ENCODE measurements at regions not wholly inside any gene's neighbourhood (a gene's known extent, or its start where the extent isn't known, plus 50 kb on each side); places are given as distances from the start of the nearest gene placed in this dataset.

DNA sequence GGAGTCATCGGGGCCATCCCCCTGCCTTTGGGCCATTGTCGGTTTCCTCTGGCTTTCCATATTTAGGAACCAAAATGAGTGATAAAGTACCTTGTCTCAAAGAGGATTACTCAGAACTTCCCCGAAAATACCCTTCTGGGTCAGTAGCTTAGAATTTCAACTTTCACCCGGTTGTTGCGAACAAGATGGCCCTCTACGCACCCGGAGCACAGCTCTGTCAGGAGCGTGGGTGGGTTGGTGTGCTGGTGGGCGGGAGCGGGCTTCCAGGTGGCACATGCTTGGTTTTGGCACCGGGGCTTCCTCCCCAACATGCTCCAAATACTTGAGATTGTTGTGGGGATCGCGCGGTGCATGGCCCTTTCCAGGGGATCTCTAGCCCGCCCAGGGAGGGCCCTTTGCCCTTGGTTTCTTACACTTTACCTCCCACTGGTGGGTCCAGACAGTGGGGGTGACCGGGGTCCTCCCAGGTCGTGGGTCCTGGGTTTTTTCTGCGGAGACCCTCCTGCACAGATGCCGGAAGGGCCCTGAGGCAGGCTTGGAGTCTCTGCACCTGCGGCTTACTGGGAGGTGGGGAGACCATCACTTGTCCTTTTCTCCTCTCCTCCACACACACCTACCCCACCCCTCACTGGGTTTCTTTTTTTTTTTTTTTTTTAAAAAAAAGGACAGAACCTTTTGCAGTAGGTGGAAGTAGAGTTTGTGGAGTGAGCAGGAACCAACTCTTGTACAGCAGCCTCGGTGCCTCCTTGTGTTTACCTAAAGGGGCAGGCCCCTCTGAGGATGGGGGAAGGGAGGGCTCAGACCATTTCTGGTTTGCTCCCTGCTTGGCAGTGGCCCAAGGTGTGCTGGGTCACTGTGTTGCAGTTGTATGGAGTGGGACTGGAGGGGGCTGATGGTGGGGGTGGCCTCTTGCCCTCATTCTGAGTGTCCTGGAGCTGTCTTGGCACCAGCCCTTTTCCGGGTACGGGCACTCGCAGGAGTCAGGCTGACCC lies 142.1 kb downstream of the SEC14L1 start (continued):
- TF ChIP-seq POGZ (CRISPR knock-in tag; IDR thresholded peaks at IDR 0.05): no peak
- TF ChIP-seq, protein P1, sequence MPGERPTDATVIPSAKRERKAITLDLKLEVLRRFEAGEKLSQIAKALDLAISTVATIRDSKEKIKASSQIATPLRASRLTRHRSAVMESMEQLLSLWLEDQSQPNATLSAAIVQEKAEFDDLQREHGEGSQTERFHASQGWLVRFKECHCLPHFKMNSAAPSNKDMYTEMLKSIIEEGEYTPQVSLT (CRISPR knock-in tag; IDR thresholded peaks at IDR 0.05; ENCODE audit: borderline replicate concordance, low read depth): no peak
- no peak for TF ChIP-seq ELF1 (CRISPR knock-in tag; IDR thresholded peaks at IDR 0.05)
- TF ChIP-seq, protein P2, sequence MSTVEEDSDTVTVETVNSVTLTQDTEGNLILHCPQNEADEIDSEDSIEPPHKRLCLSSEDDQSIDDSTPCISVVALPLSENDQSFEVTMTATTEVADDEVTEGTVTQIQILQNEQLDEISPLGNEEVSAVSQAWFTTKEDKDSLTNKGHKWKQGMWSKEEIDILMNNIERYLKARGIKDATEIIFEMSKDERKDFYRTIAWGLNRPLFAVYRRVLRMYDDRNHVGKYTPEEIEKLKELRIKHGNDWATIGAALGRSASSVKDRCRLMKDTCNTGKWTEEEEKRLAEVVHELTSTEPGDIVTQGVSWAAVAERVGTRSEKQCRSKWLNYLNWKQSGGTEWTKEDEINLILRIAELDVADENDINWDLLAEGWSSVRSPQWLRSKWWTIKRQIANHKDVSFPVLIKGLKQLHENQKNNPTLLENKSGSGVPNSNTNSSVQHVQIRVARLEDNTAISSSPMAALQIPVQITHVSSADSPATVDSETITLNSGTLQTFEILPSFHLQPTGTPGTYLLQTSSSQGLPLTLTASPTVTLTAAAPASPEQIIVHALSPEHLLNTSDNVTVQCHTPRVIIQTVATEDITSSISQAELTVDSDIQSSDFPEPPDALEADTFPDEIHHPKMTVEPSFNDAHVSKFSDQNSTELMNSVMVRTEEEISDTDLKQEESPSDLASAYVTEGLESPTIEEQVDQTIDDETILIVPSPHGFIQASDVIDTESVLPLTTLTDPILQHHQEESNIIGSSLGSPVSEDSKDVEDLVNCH (CRISPR knock-in tag; IDR thresholded peaks at IDR 0.05): no peak
- peak; percentile 57 for TF ChIP-seq ELF3 (CRISPR knock-in tag; IDR thresholded peaks at IDR 0.05)
- TF ChIP-seq, protein P3, sequence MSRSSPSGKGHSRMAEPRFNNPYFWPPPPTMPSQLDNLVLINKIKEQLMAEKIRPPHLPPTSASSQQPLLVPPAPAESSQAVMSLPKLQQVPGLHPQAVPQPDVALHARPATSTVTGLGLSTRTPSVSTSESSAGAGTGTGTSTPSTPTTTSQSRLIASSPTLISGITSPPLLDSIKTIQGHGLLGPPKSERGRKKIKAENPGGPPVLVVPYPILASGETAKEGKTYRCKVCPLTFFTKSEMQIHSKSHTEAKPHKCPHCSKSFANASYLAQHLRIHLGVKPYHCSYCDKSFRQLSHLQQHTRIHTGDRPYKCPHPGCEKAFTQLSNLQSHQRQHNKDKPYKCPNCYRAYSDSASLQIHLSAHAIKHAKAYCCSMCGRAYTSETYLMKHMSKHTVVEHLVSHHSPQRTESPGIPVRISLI (CRISPR knock-in tag; IDR thresholded peaks at IDR 0.05; ENCODE audit: borderline replicate concordance): peak; percentile 50; the same call in 1 of the 2 replicates
- TF ChIP-seq NFE2L2 (IDR thresholded peaks at IDR 0.05; ENCODE audit: low read length): no peak
- TF ChIP-seq, protein P4, sequence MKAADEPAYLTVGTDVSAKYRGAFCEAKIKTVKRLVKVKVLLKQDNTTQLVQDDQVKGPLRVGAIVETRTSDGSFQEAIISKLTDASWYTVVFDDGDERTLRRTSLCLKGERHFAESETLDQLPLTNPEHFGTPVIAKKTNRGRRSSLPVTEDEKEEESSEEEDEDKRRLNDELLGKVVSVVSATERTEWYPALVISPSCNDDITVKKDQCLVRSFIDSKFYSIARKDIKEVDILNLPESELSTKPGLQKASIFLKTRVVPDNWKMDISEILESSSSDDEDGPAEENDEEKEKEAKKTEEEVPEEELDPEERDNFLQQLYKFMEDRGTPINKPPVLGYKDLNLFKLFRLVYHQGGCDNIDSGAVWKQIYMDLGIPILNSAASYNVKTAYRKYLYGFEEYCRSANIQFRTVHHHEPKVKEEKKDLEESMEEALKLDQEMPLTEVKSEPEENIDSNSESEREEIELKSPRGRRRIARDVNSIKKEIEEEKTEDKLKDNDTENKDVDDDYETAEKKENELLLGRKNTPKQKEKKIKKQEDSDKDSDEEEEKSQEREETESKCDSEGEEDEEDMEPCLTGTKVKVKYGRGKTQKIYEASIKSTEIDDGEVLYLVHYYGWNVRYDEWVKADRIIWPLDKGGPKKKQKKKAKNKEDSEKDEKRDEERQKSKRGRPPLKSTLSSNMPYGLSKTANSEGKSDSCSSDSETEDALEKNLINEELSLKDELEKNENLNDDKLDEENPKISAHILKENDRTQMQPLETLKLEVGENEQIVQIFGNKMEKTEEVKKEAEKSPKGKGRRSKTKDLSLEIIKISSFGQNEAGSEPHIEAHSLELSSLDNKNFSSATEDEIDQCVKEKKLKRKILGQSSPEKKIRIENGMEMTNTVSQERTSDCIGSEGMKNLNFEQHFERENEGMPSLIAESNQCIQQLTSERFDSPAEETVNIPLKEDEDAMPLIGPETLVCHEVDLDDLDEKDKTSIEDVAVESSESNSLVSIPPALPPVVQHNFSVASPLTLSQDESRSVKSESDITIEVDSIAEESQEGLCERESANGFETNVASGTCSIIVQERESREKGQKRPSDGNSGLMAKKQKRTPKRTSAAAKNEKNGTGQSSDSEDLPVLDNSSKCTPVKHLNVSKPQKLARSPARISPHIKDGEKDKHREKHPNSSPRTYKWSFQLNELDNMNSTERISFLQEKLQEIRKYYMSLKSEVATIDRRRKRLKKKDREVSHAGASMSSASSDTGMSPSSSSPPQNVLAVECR (CRISPR knock-in tag; IDR thresholded peaks at IDR 0.05; ENCODE audit: borderline replicate concordance): peak; percentile 63
- TF ChIP-seq ZNF709 (CRISPR knock-in tag; IDR thresholded peaks at IDR 0.05): 0 out of 2 replicates have a peak, but pooled peaks have one; percentile 33
- no peak for TF ChIP-seq ZNF468 (CRISPR knock-in tag; IDR thresholded peaks at IDR 0.05)
- TF ChIP-seq, protein P5, sequence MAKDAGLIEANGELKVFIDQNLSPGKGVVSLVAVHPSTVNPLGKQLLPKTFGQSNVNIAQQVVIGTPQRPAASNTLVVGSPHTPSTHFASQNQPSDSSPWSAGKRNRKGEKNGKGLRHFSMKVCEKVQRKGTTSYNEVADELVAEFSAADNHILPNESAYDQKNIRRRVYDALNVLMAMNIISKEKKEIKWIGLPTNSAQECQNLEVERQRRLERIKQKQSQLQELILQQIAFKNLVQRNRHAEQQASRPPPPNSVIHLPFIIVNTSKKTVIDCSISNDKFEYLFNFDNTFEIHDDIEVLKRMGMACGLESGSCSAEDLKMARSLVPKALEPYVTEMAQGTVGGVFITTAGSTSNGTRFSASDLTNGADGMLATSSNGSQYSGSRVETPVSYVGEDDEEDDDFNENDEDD (CRISPR knock-in tag; IDR thresholded peaks at IDR 0.05; ENCODE audit: borderline replicate concordance): no peak
- TF ChIP-seq, protein P6, sequence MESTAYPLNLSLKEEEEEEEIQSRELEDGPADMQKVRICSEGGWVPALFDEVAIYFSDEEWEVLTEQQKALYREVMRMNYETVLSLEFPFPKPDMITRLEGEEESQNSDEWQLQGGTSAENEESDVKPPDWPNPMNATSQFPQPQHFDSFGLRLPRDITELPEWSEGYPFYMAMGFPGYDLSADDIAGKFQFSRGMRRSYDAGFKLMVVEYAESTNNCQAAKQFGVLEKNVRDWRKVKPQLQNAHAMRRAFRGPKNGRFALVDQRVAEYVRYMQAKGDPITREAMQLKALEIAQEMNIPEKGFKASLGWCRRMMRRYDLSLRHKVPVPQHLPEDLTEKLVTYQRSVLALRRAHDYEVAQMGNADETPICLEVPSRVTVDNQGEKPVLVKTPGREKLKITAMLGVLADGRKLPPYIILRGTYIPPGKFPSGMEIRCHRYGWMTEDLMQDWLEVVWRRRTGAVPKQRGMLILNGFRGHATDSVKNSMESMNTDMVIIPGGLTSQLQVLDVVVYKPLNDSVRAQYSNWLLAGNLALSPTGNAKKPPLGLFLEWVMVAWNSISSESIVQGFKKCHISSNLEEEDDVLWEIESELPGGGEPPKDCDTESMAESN (CRISPR knock-in tag; conservative IDR thresholded peaks at IDR 0.05): no peak
- peak; percentile 41; the same call in 1 of the 2 replicates for TF ChIP-seq SP5 (CRISPR knock-in tag; IDR thresholded peaks at IDR 0.05; ENCODE audit: borderline replicate concordance, low read depth)

All from HepG2 (cell line).